Adrenal gland (tissue), 5 donors: ENCODE measurements at regions not wholly inside any gene's neighbourhood (a gene's known extent, or its start where the extent isn't known, plus 50 kb on each side); places are given as distances from the start of the nearest gene placed in this dataset.

ENCODE experiments used
- POLR2A ChIP-seq, 2 donors: fragments of 450-650 bp; IDR thresholded peaks; one replicate each; pipeline ENCODE4 v1.6.1; 2017; ENCODE audit warnings: antibody characterized with exemption in 2 of 2, mild to moderate bottlenecking in 2 of 2, moderate library complexity in 1 of 2
- TF ChIP-seq, protein P1 (sequence below), 6 experiments: fragments of 450-650 bp in 4 of 6; fragments of 200-600 bp in 2 of 6; sonication (generic) in 1 of 6; IDR thresholded peaks; 1 replicate in 5 of 6; 2 replicates in 1 of 6; pipeline versions ENCODE4 v1.5.1 to v1.8.0; 2016 to 2021; ENCODE audit warnings: antibody characterized with exemption in 6 of 6, mild to moderate bottlenecking in 2 of 6, moderate library complexity in 1 of 6
- donor health status: DM: no; HTN: no; CAD: no.

DNA sequence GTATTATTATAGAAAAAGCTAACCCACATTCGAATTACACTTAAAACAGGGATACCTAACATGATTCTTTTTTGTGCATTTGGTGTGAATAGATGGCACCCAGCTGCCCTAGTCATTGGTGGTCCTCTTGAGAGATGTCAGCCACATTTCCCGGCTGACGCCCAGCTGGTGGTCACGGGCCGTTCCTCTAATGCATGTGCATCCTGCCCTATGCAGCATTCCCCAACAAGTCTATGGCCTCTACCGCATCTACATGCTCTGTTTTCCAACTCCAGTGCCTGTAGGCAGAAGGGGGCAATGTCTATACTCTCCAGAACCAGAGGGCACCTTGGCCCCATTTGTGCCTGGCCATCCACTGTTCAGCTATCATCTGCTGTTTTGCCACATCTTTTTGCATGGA, 78.6 kb upstream of the PRICKLE2 start:
- TF ChIP-seq, protein P1, sequence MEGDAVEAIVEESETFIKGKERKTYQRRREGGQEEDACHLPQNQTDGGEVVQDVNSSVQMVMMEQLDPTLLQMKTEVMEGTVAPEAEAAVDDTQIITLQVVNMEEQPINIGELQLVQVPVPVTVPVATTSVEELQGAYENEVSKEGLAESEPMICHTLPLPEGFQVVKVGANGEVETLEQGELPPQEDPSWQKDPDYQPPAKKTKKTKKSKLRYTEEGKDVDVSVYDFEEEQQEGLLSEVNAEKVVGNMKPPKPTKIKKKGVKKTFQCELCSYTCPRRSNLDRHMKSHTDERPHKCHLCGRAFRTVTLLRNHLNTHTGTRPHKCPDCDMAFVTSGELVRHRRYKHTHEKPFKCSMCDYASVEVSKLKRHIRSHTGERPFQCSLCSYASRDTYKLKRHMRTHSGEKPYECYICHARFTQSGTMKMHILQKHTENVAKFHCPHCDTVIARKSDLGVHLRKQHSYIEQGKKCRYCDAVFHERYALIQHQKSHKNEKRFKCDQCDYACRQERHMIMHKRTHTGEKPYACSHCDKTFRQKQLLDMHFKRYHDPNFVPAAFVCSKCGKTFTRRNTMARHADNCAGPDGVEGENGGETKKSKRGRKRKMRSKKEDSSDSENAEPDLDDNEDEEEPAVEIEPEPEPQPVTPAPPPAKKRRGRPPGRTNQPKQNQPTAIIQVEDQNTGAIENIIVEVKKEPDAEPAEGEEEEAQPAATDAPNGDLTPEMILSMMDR (IDR thresholded peaks at IDR 0.05), result no peak
- TF ChIP-seq POLR2A (IDR thresholded peaks at IDR 0.05), result no peak
